Cardiac fibroblast (primary cell): ENCODE measurements at regions not wholly inside any gene's neighbourhood (a gene's known extent, or its start where the extent isn't known, plus 50 kb on each side); places are given as distances from the start of the nearest gene placed in this dataset.
A peak's percentile ranks its signal among the peaks of the same experiment; 100 is the strongest.

Experiments used
- DNase-seq, 2 donors: peaks; one replicate each; pipeline versions ENCODE4 v3.0.0 to v3.0.0-alpha.2; 2010; ENCODE audit warnings: low read depth in 2 of 2
- H3K4me3 ChIP-seq, 2 donors: replicated peaks in 1 of 2; 1 replicate in 1 of 2; 2 replicates in 1 of 2; pipeline ENCODE4 v1.5.1; 2011; ENCODE audit warnings: low read depth in 2 of 2, low read length in 2 of 2, mild to moderate bottlenecking in 2 of 2, moderate library complexity in 1 of 2
- TF ChIP-seq, protein P1 (sequence below): IDR thresholded peaks from one replicate; pipeline ENCODE4 v1.5.1; 2011; ENCODE audit warnings: low read depth, mild to moderate bottlenecking, low read length, inconsistent platforms

DNA sequence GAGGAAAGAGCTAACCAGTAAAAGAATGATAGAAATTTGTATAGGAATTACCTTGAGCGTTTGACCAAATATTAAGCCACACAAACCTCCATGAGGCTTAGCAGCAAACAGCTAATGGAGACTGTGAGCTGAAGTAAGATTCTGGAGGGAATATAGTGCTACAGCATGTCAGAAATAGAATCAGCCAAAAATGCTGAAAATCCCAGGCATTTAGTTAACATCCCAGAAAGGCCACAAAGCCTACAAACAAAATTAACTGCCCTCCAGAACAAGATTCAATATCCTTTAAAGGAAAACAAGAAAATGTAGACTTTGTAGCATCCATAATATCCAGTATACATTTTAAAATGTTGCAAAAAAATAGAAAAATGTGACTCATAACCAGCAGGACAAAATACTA, 257.8 kb upstream of the TUSC1 start:
- no peak overlapping the region for H3K4me3 ChIP-seq
- TF ChIP-seq, protein P1, sequence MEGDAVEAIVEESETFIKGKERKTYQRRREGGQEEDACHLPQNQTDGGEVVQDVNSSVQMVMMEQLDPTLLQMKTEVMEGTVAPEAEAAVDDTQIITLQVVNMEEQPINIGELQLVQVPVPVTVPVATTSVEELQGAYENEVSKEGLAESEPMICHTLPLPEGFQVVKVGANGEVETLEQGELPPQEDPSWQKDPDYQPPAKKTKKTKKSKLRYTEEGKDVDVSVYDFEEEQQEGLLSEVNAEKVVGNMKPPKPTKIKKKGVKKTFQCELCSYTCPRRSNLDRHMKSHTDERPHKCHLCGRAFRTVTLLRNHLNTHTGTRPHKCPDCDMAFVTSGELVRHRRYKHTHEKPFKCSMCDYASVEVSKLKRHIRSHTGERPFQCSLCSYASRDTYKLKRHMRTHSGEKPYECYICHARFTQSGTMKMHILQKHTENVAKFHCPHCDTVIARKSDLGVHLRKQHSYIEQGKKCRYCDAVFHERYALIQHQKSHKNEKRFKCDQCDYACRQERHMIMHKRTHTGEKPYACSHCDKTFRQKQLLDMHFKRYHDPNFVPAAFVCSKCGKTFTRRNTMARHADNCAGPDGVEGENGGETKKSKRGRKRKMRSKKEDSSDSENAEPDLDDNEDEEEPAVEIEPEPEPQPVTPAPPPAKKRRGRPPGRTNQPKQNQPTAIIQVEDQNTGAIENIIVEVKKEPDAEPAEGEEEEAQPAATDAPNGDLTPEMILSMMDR = no peak
- no peak for DNase-seq

DNA sequence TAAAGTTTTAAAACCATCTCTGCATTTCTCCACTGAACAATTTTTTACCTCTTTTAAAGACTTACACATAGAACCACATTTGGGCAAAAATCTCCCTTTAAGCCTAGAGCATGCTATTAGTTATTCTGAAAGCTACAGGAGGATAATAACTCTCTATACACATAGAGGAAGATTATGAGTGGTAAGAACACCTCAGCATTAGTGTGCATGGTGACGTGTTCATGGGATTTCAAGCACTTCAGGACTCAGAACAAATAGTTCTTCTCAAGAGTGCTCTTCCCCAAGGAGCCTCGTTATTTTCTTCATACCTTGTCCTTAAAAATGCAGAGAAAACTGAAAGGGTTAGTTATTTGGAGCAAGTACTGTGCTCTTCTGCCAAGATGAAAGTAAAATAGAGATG, 256.9 kb upstream of the TUSC1 start:
- no peak overlapping the region for H3K4me3 ChIP-seq
- DNase-seq = peak in 1 of 2 donors; percentile 29
- TF ChIP-seq, protein P1 = no peak

DNA sequence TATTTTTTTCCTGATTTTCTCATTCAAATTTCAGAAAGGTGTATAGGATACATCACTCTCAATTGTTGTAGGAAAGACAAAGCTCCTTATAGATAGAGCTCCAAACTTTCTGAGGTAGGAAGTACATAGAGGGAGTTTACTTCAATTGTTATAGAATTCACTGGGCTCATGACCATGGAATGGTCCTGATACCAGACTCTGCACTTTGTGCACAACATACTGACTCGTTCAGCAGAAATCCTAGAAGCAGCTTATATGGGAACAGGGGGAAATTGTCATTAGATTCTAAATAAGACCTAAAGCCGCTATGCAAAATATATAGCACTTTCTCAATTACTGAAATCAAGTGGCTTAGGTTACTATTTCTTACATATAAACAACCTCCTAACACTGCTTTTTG, 240.5 kb upstream of the TUSC1 start:
- TF ChIP-seq, protein P1 = no peak
- H3K4me3 ChIP-seq = no peak overlapping the region
- DNase-seq = no peak

DNA sequence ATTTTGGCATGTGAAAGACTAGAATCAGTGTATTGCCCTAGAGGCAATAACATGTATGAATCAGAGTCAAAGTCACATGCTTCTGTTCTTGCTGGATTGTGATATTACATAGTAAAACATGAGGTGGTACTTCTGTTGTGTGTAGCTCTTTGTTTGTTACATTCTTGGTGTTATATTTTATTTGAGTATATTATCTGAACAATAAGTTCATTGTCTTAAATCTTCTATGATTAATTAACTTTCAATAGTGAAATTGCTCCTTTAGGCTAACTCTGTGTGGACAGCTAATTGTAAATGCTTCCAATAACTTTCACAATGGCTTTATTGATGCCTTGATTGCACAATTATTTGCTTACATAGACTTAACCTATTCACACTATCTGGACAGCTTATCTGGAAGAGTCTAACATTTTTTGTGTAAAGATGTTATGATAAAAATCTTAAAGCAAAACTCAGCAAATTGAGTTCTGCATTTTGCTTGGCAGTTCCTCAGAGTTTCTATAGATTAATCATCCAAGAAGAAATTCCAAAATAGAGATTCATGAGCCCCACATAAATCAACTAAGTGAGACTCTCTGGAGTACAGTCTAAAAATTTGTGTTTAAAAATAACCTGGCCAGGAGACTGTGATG, 239.6 kb upstream of the TUSC1 start:
- H3K4me3 ChIP-seq = no peak overlapping the region
- TF ChIP-seq, protein P1 = no peak
- DNase-seq = peak in 1 of 2 donors; percentile 6

DNA sequence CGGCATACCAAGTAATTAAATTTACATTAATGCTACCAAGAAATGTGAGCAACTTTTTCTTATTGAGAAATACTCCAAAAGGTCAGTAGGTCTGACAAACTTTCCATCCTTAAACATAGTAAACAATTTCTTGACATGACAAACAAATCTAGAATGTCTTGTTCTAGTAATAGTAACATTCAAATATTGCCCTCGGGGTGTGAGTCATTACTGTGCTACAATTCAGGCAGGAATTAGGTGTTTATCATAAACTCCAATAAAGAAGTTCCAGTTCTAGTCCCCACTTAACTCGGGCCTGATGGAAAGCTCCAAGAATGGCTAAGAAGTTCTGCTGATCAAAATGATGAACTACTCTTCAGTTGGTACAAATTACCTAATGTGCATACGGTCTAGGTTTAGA, 235.6 kb upstream of the TUSC1 start:
- no peak overlapping the region for H3K4me3 ChIP-seq
- DNase-seq = no peak
- TF ChIP-seq, protein P1 = no peak

DNA sequence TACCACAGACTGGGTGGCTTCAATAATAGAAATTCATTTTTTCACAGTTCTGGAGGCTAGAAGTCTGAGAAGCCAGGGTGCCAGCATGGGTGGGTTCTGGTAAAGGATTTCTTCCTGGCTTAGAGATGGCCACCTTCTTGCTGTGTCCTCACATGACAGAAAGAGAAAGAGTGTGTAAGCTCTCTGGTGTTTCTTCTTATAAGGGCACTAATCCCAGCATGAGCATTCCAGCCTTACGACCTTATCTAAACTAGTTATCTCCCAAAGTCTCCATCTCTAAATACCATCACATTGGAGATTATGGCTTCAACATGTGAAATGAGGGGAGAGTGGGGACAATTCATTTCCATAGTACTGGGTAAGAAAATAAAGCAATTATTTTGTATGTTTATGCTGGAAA, 226.5 kb upstream of the TUSC1 start:
- TF ChIP-seq, protein P1 = no peak
- DNase-seq = no peak
- H3K4me3 ChIP-seq = no peak overlapping the region

DNA sequence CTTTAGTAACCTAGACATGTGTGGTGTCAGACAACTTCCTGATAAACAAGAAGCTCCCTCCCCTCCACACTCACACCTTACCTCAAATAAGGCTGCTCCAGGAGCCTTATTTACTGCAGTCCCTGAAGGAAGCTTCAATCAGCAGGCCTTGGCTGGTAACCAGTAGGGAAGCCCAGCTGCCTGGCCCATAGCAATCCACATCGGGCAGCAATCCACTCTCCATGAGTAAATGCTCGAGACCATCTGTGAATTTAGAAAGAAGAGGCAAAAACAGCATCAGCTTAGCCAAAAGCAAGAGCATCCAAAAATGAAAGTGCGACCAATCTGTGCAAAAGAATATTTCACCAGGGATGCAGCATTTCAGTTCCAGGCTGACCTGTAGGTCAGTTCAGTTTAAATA, 213.3 kb upstream of the TUSC1 start:
- DNase-seq = no peak
- TF ChIP-seq, protein P1 = no peak
- no peak overlapping the region for H3K4me3 ChIP-seq
